Parathyroid adenoma (tissue), 2 donors: ENCODE measurements at regions not wholly inside any gene's neighbourhood (a gene's known extent, or its start where the extent isn't known, plus 50 kb on each side); places are given as distances from the start of the nearest gene placed in this dataset.

Experiments
- H2AFZ ChIP-seq: fragments of 300-600 bp; sonication (generic); one replicate; pipeline ENCODE4 v1.7.0; 2017; ENCODE audit warnings: antibody characterized with exemption, mild to moderate bottlenecking
- H3K27ac ChIP-seq: fragments of 300-600 bp; sonication (generic); one replicate; pipeline ENCODE4 v1.7.0; 2017
- H3K27me3 ChIP-seq: fragments of 300-600 bp; sonication (generic); one replicate; pipeline ENCODE4 v1.7.0; 2017; ENCODE audit warnings: low read length; ENCODE audit not compliant: control insufficient read depth, insufficient read depth
- H3K36me3 ChIP-seq: fragments of 300-600 bp; sonication (generic); one replicate; pipeline ENCODE4 v1.7.0; 2017; ENCODE audit warnings: low read length; ENCODE audit not compliant: control insufficient read depth, insufficient read depth
- H3K4me1 ChIP-seq: fragments of 300-600 bp; sonication (generic); one replicate; pipeline ENCODE4 v1.7.0; 2017; ENCODE audit warnings: control low read depth
- H3K4me2 ChIP-seq: fragments of 300-600 bp; sonication (generic); one replicate; pipeline ENCODE4 v1.7.0; 2017; ENCODE audit warnings: low read length
- H3K4me3 ChIP-seq: fragments of 300-600 bp; sonication (generic); one replicate; pipeline ENCODE4 v1.7.0; 2017; ENCODE audit warnings: low read depth, low read length
- H3K79me2 ChIP-seq: fragments of 300-600 bp; sonication (generic); one replicate; pipeline ENCODE4 v1.7.0; 2017; ENCODE audit warnings: control low read depth
- H3K9ac ChIP-seq: fragments of 300-600 bp; sonication (generic); one replicate; pipeline ENCODE4 v1.7.0; 2017; ENCODE audit warnings: mild to moderate bottlenecking
- H3K9me3 ChIP-seq: fragments of 300-600 bp; sonication (generic); one replicate; pipeline ENCODE4 v1.7.0; 2017; ENCODE audit warnings: low read length; ENCODE audit not compliant: control insufficient read depth
- CTCF ChIP-seq: fragments of 300-600 bp; sonication (generic); IDR thresholded peaks from one replicate; pipeline ENCODE4 v1.7.0; 2017; ENCODE audit warnings: antibody characterized with exemption, mild to moderate bottlenecking
- donor health status: primary hyperparathyroidism.

DNA sequence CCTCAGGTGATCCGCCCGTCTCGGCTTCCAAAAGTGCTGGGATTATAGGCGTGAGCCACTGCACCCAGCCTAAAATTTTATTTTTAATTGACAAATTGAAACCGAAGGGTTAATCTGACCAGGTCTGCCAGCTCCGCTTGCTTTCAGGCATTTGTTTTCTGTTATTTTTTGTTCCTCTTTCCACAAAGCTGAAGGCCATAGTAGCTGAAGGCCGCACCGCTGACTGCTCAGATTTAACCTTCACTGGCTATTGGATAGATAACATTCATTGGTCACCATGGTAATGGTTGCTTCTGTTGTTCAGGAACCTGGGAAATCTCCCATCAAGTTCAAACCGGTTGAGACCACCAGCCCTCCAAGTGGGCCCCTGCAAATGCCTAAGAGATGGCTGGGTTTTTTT is 124.5 kb upstream of the USP29 start:
- Histone ChIP-seq H3K4me3 (no peak overlapping the region), H3K9ac (no peak overlapping the region), H2AFZ (no peak overlapping the region), H3K79me2 (no peaks in the 10 kb centered on the region), H3K27ac (no peak overlapping the region), H3K36me3 (no peaks in the 10 kb centered on the region), H3K4me2 (no peak overlapping the region), H3K27me3 (no peaks in the 10 kb centered on the region), H3K4me1 (no peaks in the 10 kb centered on the region), H3K9me3 (no peaks in the 10 kb centered on the region)
- no peak for TF ChIP-seq CTCF

GRCh38 chr19:57002195-57002601 is 117.6 kb upstream of the USP29 start:
- Histone ChIP-seq H2AFZ (no peak overlapping the region), H3K4me1 (no peaks in the 10 kb centered on the region), H3K79me2 (no peaks in the 10 kb centered on the region), H3K9me3 (no peaks in the 10 kb centered on the region), H3K9ac (no peak overlapping the region), H3K4me2 (no peak overlapping the region), H3K27me3 (no peaks in the 10 kb centered on the region), H3K4me3 (no peak overlapping the region), H3K36me3 (no peaks in the 10 kb centered on the region), H3K27ac (no peak overlapping the region)
- TF ChIP-seq CTCF, result no peak

GRCh38 chr19:57002710-57003109 is 117.1 kb upstream of the USP29 start:
- no peak overlapping the region for H3K9ac ChIP-seq
- no peak overlapping the region for H3K27ac ChIP-seq
- no peaks in the 10 kb centered on the region for H3K4me1 ChIP-seq
- TF ChIP-seq CTCF, result no peak
- H3K4me2 ChIP-seq, result no peak overlapping the region
- H3K27me3 ChIP-seq, result no peaks in the 10 kb centered on the region
- no peaks in the 10 kb centered on the region for H3K79me2 ChIP-seq
- H2AFZ ChIP-seq, result no peak overlapping the region
- H3K4me3 ChIP-seq, result no peak overlapping the region
- no peaks in the 10 kb centered on the region for H3K9me3 ChIP-seq
- H3K36me3 ChIP-seq, result no peaks in the 10 kb centered on the region

DNA sequence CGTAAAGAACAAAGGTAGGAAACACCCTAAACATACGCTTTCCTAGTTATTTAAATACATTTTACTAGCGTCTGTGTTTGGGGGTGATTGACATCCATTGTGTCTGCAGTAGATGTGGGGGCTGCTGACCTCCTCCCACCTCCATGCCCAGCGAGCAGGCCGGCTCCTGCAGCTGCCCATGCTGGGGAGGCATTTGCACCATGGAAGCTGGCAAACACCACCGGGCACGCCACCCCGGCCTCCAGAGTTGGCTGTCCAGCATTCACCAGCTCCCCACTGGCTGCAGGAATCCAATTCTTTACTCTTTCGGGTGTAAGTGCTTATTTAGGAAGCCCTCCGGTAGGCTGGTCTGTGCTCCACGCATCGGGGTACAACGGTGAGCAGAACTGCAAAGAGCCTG is 115.4 kb upstream of the USP29 start:
- H3K9ac ChIP-seq, result no peak overlapping the region
- H3K9me3 ChIP-seq, result no peaks in the 10 kb centered on the region
- H3K79me2 ChIP-seq, result no peaks in the 10 kb centered on the region
- H3K4me1 ChIP-seq, result no peaks in the 10 kb centered on the region
- H2AFZ ChIP-seq, result no peak overlapping the region
- no peaks in the 10 kb centered on the region for H3K36me3 ChIP-seq
- H3K4me2 ChIP-seq, result no peak overlapping the region
- TF ChIP-seq CTCF, result no peak
- H3K27ac ChIP-seq, result no peak overlapping the region
- H3K27me3 ChIP-seq, result no peaks in the 10 kb centered on the region
- no peak overlapping the region for H3K4me3 ChIP-seq

GRCh38 chr19:57008432-57008831 is 111.4 kb upstream of the USP29 start:
- H3K9ac ChIP-seq, result no peak overlapping the region
- TF ChIP-seq CTCF, result no peak
- H3K27ac ChIP-seq, result no peak overlapping the region
- H3K9me3 ChIP-seq, result no peaks in the 10 kb centered on the region
- H2AFZ ChIP-seq, result no peak overlapping the region
- H3K4me1 ChIP-seq, result no peaks in the 10 kb centered on the region
- no peaks in the 10 kb centered on the region for H3K79me2 ChIP-seq
- H3K4me2 ChIP-seq, result no peak overlapping the region
- no peak overlapping the region for H3K4me3 ChIP-seq
- H3K27me3 ChIP-seq, result no peaks in the 10 kb centered on the region
- no peaks in the 10 kb centered on the region for H3K36me3 ChIP-seq
